Stromal cell of bone marrow (primary cell): ENCODE measurements at regions not wholly inside any gene's neighbourhood (a gene's known extent, or its start where the extent isn't known, plus 50 kb on each side); places are given as distances from the start of the nearest gene placed in this dataset.

ENCODE experiments used
- DNase-seq: peaks from one replicate; pipeline ENCODE4 v3.0.0-alpha.2; 2012; ENCODE audit warnings: low read depth

DNA sequence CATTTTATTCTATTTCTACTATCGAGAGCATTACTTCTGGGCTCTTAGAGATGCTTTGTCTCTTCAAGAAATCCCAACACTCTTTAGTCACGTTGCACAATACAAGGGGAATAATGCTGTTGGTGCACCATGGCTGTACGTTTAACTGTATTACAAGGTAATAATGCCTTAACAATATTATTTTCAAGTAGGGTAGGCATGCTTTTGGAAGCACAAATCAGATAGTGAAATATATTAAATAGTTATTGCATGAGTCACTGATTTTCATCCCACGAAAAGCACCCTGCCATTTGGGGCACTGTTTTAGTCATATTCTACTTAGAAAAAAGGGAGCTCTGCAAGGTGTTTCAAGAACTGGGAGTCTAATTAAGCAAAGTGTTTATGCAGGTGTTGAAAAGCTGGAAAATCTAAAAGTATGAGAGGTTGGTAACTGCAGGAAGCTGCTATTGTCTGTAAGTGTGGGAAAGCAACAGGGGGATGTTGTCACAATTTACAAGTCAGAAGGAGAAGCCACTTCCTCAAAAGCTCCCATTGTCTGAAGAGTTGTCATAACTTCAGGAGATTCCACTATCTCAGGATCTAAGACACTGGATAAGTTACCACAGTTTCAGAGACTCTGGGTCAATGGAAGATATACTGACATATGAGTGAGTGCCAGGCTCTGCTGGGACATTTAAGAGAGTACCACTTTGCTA, 218.2 kb downstream of the JRKL start:
- DNase-seq = no peak

DNA sequence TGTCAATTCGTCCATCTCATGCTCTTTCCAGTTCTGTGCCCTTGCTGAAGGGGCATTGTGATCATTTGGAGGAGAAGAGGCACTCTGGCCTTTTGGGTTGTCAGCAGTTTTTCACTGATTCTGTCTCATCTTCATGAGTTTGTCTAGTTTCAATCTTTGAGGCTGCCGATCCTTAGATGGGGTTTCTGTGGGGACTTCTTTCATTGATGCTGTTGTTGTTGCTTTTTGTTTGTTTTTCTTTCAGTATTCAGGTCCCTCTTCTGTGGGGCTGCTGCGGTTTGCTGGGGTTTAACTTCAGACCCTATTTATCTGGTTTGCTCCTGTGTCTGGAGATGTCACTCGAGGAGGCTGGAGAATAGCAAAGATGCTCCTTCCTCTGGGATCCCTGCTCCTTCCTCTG, 224.3 kb downstream of the JRKL start:
- DNase-seq = no peak

DNA sequence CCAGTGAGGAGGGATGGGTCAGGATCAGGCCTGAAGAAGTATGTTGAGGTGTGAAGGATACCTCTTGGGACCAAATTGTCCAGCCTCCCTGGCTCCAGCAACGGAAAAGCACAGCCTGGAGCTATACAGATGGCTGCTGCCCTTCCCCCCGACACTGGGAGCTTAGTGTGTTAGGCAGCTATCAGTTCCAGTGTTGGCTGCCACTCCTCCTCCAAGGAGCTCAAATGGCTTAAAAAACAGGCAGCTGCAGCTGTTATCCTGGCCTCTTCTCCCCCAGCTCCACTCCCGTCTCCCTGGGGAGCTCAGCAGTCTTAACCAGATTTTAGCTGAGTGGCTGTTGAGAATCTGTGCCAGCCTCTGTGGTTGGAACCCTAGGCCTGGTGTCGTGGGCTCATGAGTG, 225.0 kb downstream of the JRKL start:
- no peak for DNase-seq

DNA sequence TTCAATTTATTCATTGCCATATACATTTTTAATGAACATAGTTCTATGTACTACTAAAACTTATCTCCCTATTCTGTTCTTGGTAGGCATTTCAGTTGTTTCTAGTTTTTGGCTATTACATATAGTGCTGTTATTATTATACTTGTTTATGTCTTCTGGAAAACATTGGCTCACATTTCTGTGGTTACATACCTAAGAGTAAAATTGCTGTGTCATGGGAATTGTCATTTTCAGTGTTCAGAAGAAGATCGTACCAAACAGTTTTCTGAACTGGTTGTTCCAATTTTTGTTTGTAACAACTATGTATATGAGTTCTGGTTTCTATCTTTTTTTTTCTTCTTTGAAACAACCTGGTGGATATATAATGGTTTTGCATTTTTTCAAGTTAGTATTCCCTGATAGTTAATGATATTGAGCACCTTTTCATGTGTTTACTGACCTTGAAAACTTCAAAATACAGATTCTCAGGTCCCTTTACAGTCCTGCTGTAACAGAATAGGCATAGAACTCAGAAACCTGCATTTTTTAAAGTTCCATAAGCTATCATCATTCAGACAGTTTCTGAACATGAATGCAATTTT, 230.7 kb downstream of the JRKL start:
- no peak for DNase-seq

DNA sequence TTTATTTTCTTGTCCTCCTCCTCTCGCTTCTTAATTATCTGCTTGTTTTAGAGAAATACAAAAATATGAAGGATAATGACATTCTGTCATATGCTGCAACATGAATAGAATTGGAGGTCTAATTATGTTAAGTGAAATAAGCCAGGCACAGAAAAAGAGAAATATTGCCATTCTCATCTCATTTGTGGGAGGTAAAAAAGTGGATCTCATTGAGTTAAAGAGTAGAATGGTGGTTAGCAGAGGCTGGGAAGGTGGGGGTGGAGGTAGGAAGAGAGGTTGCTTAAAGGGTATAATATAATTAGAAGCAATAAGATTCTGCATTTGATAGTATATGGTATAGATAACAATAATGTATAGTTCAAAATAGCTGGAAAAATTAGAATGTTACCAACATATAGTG, 231.3 kb downstream of the JRKL start:
- no peak for DNase-seq

DNA sequence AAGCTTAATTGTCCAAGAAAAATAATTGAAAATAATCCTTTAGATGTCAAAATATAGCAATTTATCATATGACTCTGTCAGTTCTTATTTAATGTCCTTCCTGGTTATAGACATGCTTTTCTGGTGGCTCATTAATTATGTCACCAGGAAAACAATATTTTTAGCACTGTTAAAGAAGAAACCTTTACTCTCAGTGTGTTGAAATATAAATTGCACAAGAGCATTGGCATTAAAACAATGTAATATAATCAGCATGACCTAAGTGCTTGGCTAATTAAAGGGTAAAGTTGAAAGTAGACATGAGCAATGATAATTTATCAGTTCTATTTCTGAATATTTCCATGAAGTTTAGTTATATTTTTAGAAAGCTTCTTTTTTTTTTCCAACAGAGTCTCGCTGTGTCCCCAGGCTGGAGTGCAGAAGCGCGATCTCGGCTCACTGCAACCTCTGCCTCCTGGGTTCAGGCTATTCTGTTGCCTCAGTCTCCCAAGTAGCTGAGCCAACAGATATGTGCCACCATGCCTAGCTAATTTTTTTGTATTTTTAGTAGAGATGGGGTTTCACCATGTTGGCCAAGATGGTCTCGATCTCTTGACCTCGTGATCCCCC, 232.3 kb downstream of the JRKL start:
- no peak for DNase-seq

DNA sequence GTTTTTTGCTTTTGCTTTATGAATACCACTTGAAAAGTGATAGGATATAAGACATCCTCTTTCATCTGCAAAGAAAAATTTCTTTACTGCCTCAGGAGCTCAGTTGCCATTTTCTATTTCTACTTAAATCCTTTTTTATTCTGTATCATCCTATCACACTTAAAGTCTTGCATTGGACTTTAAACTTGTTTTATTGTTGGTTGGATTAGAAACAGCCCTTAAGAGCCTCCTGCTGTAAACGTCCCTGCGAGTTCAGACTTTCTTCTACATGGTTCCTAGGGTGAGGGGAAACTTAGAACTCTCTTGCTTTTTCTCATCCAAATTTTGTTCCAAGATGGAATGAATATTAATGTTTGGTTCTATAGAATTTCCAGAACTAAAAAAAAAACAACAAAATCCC, 234.3 kb downstream of the JRKL start:
- no peak for DNase-seq

DNA sequence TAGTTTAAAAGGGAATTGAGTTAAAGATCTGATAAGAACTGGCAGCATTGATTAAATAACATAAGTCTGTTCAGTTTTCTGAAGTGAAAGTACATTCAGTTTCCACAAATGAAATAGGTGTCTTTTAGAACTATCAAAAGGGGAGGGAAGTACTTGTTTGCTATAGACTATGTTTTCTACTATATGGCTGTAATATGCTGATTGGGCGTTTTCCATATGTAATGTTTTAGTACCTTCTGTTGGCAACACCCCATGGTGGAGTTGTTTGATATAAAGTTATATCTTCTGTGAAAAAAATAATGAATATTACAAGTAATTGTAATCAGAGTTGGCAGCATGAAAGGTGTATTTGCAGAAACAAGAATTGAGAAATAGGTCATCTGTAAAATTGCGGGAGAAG, 237.6 kb downstream of the JRKL start:
- no peak for DNase-seq

DNA sequence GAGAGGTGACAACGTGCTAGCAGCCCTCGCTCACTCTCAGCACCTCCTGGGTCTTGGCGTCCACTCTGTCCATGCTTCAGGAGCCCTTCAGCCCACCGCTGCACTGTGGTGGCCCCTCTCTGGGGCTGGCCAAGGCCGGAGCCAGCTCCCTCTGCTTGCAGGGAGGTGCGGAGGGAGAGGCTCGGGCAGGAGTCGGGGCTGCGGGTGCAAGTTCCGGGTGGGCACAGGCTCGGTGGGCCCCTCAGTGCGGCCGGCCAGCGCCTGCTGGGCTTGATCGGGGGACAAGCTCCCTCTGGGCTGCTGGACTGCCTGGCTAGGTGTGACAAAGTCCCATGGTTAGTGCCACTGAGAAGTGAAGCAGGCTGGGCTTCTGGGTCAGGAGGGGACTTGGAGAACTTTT, 245.8 kb downstream of the JRKL start:
- DNase-seq = no peak

DNA sequence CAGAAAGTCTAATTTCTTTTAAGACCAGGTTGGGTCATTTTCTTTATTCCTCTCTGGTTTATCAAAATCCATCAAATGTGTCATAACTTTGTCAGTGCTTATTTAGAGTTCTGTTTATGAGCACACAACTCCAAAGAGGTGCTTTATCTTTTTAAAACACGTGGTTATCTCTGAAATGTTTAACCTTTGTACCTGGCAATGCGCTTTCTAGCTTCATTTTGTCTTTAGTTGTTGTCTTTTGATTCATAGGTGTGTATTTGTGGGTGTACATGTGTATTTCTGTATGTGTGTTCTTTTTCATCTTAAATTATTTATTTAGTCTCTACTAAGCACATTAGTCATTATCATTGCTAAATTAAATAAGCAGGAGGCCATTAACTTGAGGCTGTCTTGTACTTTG, 251.4 kb downstream of the JRKL start:
- no peak for DNase-seq

DNA sequence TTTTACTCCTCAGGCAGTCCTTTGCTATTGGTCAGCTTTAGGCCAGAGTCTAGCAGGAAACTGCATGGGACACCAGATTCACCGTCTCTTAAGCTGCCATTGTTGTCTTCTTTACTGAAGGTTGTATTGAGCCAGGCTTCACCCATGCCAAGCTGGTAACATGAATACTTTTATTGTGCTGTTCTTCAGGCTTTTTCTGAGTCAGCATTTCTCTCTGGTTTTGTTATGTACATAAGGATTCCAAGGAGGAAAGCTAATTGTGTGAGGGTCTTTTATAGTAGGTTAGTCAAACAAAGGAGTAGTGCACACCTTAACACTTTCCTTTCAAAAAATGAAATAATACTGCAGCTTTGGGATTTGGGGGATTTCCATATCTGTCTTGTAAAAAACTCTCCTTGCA, 252.8 kb downstream of the JRKL start:
- no peak for DNase-seq

DNA sequence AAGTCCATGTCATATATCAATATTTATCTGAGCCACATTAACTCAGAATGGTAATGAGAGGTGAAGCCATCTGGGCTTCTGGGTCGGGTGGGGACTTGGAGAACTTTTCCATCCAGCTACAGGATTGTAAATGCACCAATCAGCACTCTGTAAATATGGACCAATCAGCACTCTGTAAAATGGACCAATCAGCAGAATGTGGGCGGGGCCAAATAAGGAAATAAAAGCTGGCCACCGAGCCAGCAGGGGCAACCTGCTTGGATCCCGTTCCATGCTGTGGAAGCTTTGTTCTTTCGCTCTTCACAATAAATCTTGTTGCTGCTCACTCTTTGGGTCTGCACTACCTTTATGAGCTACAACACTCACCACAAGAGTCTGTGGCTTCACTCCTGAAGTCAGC, 253.4 kb downstream of the JRKL start:
- DNase-seq = no peak

DNA sequence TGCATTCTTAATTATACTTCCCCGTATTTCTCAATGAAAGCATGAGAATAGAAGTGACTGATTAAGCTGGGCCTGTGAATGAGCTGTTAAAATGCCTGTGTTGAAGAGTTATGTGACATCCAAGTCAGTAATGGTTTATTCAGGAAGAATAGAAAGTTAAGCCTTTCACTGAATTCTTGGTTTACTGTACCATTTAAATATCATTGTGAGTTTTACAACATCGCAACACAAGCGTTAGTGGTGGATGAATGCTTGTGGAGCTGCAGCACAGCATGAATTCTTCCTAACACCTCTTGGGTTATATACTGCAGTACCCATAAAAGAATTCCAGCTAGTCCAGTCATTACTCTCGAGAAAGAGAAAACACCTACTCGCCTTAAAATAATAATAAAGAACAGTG, 257.8 kb downstream of the JRKL start:
- DNase-seq = no peak

DNA sequence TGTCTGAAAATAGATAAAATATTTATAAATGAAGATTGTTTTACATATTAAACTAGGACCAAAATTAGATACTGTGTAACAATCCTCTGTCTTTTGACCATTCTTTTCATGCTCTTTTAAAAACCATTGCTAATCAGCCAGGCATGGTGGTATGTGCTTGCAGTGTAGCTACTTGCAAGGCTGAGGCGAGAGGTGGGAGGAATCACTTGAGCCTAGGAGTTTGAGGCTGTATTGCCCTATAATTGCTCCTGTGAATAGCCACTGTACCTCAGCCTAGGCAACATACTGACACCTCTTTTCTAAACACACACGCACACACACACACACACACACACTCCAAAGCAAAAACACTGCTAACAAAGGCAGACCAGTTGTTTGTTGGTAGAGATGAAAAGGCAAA, 259.2 kb downstream of the JRKL start:
- DNase-seq = no peak

DNA sequence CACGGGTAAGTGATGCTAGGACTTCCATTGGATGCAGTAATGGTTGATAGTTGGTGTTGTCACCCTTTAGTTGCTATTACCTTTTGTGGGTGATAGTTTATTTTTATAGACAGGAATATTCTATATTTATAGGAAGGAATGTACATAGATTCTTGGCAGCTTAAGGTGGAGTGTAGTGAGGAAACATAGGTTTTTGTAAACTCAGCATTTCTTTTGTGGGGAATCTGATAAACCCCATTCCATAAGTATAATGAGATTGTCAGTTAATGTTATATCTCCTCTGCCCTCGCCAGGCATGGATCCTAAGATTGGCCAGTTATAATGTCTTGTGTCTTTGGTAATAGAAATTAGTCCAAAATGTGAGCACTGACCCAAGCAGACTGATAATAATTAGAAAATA, 262.7 kb downstream of the JRKL start:
- DNase-seq = no peak

DNA sequence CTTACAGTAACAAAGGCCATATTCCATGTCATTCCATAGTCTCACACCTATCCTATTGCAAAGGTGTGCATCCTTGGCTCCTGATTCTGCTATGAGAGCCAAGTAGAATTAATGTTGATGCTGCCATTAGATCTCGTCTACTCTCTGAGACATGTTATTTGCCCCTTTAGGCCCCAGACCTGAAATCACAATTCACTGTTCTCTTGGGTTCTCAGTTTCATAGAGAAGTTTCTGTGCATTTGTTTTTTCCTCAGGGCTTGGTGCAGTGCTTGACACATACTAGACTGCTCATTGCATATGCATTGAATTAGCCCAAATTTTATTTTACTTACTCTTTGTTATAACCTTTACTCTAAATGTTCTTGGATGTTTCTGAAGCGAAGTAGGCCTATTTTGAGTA, 265.7 kb downstream of the JRKL start:
- no peak for DNase-seq

DNA sequence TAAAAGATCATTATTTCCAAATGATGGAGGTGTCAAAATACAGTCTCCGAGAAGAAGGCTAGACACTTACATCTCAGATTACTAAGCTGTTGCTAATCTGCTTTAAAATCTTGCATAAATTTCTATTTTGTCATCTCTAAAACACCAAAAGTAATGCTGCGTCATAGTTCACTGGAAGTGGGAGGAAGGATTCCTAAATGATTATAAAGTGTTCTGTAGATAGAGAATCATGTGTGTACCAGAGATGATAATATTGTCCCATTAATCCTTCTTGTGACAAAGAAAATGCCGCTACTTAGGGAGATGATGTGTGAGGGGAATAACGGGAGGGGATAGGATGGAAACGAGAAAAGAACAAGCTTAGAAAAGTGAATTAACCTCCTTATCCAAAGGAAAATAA, 268.6 kb downstream of the JRKL start:
- no peak for DNase-seq

DNA sequence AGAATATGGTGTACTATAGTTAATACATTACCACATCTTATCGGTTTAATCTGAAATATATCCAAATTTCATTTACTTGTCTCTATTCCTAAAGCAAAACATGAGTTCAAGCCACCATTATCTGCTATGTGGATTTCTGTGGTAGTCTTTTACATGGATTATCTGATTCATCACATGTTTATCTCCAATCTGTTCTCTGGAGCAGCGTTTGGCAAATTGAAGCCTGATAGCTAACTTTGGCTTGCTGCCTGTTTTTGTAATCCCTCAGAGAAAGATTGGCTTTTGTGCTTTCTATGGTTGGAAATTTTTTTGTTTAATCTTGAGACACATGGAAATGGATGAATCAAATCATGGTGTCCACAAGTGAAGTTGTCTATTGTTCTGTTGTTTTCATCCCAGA, 274.3 kb downstream of the JRKL start:
- no peak for DNase-seq

DNA sequence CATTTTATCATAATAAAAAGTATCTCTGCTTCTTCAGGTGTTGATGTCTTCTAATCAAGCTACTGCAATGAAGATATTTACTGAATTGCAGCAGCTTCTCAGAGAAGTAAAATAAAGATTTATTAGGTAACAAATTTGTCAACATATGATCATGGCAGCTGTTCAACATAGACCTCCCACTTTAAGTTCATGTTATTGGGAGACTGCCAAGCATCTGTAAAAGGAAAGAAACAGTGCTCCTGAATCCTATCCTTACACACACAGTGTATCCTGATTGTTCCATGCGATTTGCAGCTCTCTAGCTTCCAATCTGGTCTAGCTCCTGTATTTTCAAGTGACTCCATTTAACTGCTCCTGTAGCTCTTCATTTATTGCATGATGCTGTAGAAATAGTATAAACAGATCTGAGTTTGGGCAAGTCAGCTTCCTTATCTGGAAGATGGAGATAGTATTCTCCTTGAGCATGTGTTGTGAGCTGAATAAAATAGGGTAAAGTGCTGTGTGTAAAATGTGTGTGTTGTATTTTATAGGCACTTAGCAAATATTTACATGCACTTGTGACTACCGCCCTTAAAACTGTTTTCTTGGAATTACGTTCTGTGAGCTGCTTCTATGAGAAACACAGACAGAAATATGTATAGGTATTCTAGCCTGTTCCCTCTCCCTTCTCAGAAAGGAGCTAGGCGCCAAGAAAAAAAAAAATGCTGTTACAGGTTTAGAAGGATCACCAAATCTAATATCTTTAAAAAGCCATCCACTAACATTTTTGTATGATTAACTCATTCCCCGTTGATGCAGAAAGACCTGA, 290.6 kb downstream of the JRKL start:
- DNase-seq = no peak

DNA sequence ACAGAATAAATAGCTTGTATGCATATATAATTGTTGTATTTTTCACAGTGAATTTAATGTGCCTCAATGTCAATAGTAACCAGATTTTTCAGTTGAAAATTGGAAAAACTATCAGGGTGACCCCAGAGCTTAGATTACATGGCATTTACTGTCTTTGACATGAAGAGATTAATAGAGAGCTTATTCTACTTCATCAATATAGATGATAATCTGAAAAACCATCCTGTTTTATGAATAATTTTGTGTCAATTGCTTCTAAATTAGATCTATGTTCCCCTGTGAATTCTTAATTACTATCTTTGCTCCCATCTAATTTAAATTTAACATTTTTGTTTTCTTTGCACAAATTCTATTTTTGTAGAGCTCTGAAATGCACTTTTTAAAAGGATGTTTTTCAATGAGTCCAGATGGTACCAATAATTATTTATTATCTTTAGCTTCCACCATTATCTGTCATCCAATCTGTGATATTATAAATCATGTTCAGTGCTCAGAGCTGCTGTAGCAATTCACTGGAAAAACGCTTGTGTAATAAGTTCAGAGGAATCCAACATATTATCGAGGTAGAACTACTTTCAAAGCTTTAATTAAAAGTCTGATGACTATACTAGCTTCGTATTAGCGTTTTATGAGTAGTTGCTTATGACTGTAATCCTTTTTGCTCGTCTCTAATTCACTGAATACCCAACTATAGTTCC, 291.4 kb downstream of the JRKL start:
- no peak for DNase-seq

DNA sequence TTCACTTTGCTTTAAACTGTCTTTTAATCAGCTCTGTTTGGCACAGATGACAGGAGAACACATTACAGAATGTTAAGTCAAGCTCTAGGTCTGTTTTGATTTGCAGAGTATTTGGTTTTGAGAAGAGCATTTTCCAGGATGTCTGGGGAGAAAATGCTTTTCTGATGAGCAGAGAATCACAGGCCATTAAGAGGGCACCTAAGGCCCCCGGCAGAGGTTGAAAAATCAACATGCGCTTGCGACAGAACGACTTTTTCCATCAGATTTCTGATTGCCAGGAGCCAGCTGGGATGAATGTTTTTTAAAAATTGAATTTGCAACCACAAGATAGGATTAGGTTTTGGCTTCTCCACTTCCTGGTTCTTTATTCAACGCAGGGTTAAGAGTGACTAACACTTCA, 304.5 kb downstream of the JRKL start:
- DNase-seq = no peak

DNA sequence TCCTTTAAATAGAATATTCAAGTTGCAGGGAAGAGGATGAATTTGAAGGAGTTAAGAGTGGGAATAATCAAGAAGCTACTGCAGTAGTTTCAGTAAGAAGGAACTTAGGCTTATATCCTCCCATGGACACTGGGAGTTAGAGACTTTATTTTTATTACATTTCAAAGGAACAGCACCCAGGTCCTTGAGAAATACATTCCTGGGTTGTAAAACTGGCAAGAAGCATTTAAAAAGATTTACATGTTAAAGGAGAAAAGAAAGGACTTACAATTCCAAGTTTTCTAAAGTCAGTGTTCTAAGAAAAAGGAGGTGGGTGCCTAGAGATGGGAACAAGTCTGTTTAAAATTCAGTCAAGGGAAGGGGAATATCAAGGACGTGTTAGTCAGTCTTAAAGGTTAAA, 306.9 kb downstream of the JRKL start:
- no peak for DNase-seq

DNA sequence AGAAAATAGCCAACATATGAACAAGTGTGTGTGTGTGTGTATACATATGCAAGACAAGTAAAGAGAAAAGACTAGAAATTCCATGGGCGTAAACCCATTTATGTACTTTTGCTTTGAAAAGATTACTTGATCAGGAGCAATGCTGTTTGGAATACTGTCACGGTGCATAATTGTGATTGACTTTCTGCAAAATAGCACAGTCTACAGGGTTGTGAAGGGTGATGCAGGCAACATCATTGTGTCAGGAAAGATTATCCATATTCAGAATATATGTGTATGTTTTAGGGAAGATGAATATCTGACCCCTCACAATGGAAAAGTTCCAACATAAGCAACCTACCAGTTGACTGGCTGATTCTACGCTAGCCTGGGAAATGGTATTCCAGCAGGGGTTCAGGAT, 307.7 kb downstream of the JRKL start:
- no peak for DNase-seq
